GM12878 (cell line): ENCODE measurements at regions not wholly inside any gene's neighbourhood (a gene's known extent, or its start where the extent isn't known, plus 50 kb on each side); places are given as distances from the start of the nearest gene placed in this dataset.

Experiments
- ATAC-seq: fragments of 200-7000 bp; cut with Tn5 transposase; 3 replicates; pipeline ENCODE4 v1.9.1; 2020; ENCODE audit warnings: mild to moderate bottlenecking, moderate library complexity
- BruUV-seq: library from RNA; stranded (reverse); fragments of 400-500 nt; replicated peaks from 2 replicates; lab custom pipeline; 2021; lab: Mats Ljungman, UMichigan
- CTCF ChIA-PET: fragments of 300-600 bp; sonication (Branson Sonifier 250); formaldehyde crosslinking; extraction: SDS; loops from one replicate; lab custom pipeline; 2021; ENCODE audit warnings: inconsistent platforms; lab: Yijun Ruan, JAX
- POLR2A ChIA-PET: fragments of 350-600 bp; formaldehyde crosslinking; extraction: SDS; loops from one replicate; lab custom pipeline; 2021; ENCODE audit warnings: inconsistent platforms; lab: Charles Lee
- RAD21 ChIA-PET: fragments of 300-600 bp; sonication (Branson Sonifier 250); formaldehyde crosslinking; loops from one replicate; lab custom pipeline; 2023; ENCODE audit warnings: antibody characterized with exemption; ENCODE audit not compliant: unreplicated experiment; lab: Charles Lee
- SMC1A ChIA-PET: fragments of 300-600 bp; sonication (Branson Sonifier 250); formaldehyde crosslinking; loops from one replicate; lab custom pipeline; 2023; ENCODE audit not compliant: unreplicated experiment, uncharacterized antibody; lab: Charles Lee
- DNase-seq: peaks from one replicate; pipeline ENCODE4 v3.0.0-alpha.2; 2011; ENCODE audit warnings: low read depth, low spot score
- FAIRE-seq: peaks from 3 replicates; lab custom pipeline; 2011; peaks lifted over from hg19 to GRCh38; lab: Jason Lieb, UNC
- H2AFZ ChIP-seq: 2 replicates; pipeline ENCODE4 v1.6.0; 2011; ENCODE audit warnings: low read depth, low read length, control low read depth; ENCODE audit not compliant: control insufficient read depth
- H3K27ac ChIP-seq: 2 replicates; pipeline ENCODE4 v1.5.1; 2011; ENCODE audit warnings: control low read depth; ENCODE audit not compliant: control insufficient read depth, insufficient read depth
- H3K27me3 ChIP-seq, 2 experiments: replicated peaks in 1 of 2; 2 replicates each; pipeline versions ENCODE4 v1.6.0 to v1.6.1; 2011; ENCODE audit warnings: low read length in 1 of 2; ENCODE audit not compliant: control insufficient read depth in 2 of 2, insufficient read depth in 2 of 2
- H3K36me3 ChIP-seq, 2 experiments: 2 replicates each; pipeline ENCODE4 v1.5.1; 2011; ENCODE audit warnings: low read length in 1 of 2; ENCODE audit not compliant: control insufficient read depth in 2 of 2, insufficient read depth in 2 of 2
- H3K4me1 ChIP-seq: 2 replicates; pipeline ENCODE4 v1.6.1; 2011; ENCODE audit warnings: mild to moderate bottlenecking, low read length, moderate library complexity, mixed read lengths; ENCODE audit not compliant: control insufficient read depth, insufficient read depth
- H3K4me2 ChIP-seq: 2 replicates; pipeline ENCODE4 v1.6.0; 2011; ENCODE audit warnings: control low read depth; ENCODE audit not compliant: control insufficient read depth, insufficient read depth
- H3K4me3 ChIP-seq: fragments of 200-600 bp; sonication (generic); 2 replicates; pipeline ENCODE4 v1.5.1; 2016
- H3K79me2 ChIP-seq: 2 replicates; pipeline ENCODE4 v1.6.0; 2011; ENCODE audit warnings: low read length; ENCODE audit not compliant: control insufficient read depth, insufficient read depth
- H3K9ac ChIP-seq: 2 replicates; pipeline ENCODE4 v1.8.0; 2011; ENCODE audit warnings: low read length, control low read depth, mixed read lengths; ENCODE audit not compliant: control insufficient read depth, insufficient read depth
- H3K9me3 ChIP-seq: replicated peaks from 3 replicates; pipeline ENCODE4 v1.5.1; 2011; ENCODE audit warnings: mild to moderate bottlenecking, low read length; ENCODE audit not compliant: control insufficient read depth, insufficient read depth
- H4K20me1 ChIP-seq: 2 replicates; pipeline ENCODE4 v1.6.0; 2011; ENCODE audit not compliant: control insufficient read depth, insufficient read depth
- BMI1 ChIP-seq: fragments of 450-650 bp; IDR thresholded peaks from 2 replicates; pipeline ENCODE4 v1.6.1; 2016; ENCODE audit warnings: mild to moderate bottlenecking, moderate library complexity, borderline replicate concordance
- ESRRA ChIP-seq: IDR thresholded peaks from 2 replicates; pipeline ENCODE4 v1.6.1; 2012; ENCODE audit warnings: mild to moderate bottlenecking, low read length, improper control_type of control experiment
- JUND ChIP-seq: IDR thresholded peaks from 2 replicates; pipeline ENCODE4 v1.6.1; 2012; ENCODE audit warnings: low read depth, mild to moderate bottlenecking, low read length, improper control_type of control experiment, moderate library complexity
- MEF2B ChIP-seq: fragments of 450-650 bp; IDR thresholded peaks from 2 replicates; pipeline ENCODE4 v1.6.1; 2018; ENCODE audit warnings: mild to moderate bottlenecking, moderate library complexity; ENCODE audit not compliant: partially characterized antibody, poor library complexity, severe bottlenecking
- MTA2 ChIP-seq: fragments of 450-650 bp; IDR thresholded peaks from 2 replicates; pipeline ENCODE4 v1.6.1; 2016; ENCODE audit warnings: low read depth, mild to moderate bottlenecking, moderate library complexity
- RBBP5 ChIP-seq: fragments of 200-600 bp; sonication (generic); conservative IDR thresholded peaks from 2 replicates; pipeline ENCODE4 v1.6.1; 2016
- RELA ChIP-seq: fragments of 450-650 bp; IDR thresholded peaks from 2 replicates; pipeline ENCODE4 v1.8.0; 2014; ENCODE audit warnings: borderline replicate concordance; ENCODE audit not compliant: partially characterized antibody
- SMAD5 ChIP-seq: IDR thresholded peaks from 2 replicates; pipeline ENCODE4 v1.6.1; 2016; ENCODE audit warnings: antibody characterized with exemption, low read depth
- STAT1 ChIP-seq: fragments of 450-650 bp; conservative IDR thresholded peaks from 2 replicates; pipeline ENCODE4 v1.6.1; 2014; ENCODE audit warnings: antibody characterized with exemption, mild to moderate bottlenecking
- TBL1XR1 ChIP-seq: IDR thresholded peaks from 2 replicates; pipeline ENCODE4 v1.6.1; 2012; ENCODE audit warnings: low read depth, low read length, improper control_type of control experiment
- YY1 ChIP-seq: IDR thresholded peaks from 2 replicates; pipeline ENCODE4 v1.6.1; 2011; ENCODE audit warnings: low read depth, mild to moderate bottlenecking, low read length
- WGBS: methylation state at CpG from one replicate; pipeline ENCODE4 v1.1.6; 2016; ENCODE audit warnings: low lambda C conversion rate; ENCODE audit not compliant: insufficient replicate concordance, insufficient coverage; ENCODE audit errors: missing lambda C conversion rate; 5-methylcytosine and 5-hydroxymethylcytosine counted together
- in situ Hi-C: fragments of 300-500 bp; cut with MboI; formaldehyde crosslinking; loops from 9 replicates; pipeline ENCODE4 v1.14.3; 2018; ENCODE audit warnings: mixed read lengths
- intact Hi-C: fragments of 100-400 bp; cut with micrococcal nuclease; formaldehyde crosslinking; loops from one replicate; pipeline ENCODE4 v1.14.2; 2022; ENCODE audit not compliant: unreplicated experiment
- TF ChIP-seq, protein P1 (sequence below), 3 experiments: IDR thresholded peaks in 2 of 3; conservative IDR thresholded peaks in 1 of 3; 2 replicates each; pipeline ENCODE4 v1.5.1; 2011; ENCODE audit warnings: low read depth in 3 of 3, low read length in 3 of 3, mild to moderate bottlenecking in 3 of 3, control low read depth in 2 of 3, moderate library complexity in 2 of 3, inconsistent platforms in 1 of 3, mixed read lengths in 1 of 3; ENCODE audit not compliant: control insufficient read depth in 2 of 3, insufficient read depth in 1 of 3; ENCODE audit errors: extremely low read depth in 1 of 3
- TF ChIP-seq, protein P2 (sequence below): IDR thresholded peaks from 2 replicates; pipeline ENCODE4 v1.6.1; 2012; ENCODE audit warnings: low read depth, low read length, improper control_type of control experiment
- TF ChIP-seq, protein P3 (sequence below): IDR thresholded peaks from 2 replicates; pipeline ENCODE4 v1.6.1; 2011; ENCODE audit warnings: low read depth, mild to moderate bottlenecking, low read length, moderate library complexity, borderline replicate concordance; ENCODE audit errors: extremely low read depth
- TF ChIP-seq, protein P4 (sequence below): fragments of 450-650 bp; IDR thresholded peaks from 2 replicates; pipeline ENCODE4 v1.6.1; 2018; ENCODE audit warnings: mild to moderate bottlenecking, low read depth, moderate library complexity; ENCODE audit not compliant: partially characterized antibody
- TF ChIP-seq, protein P5 (sequence below): fragments of 450-650 bp; formaldehyde crosslinking; IDR thresholded peaks from 2 replicates; pipeline ENCODE4 v1.5.0; 2022; ENCODE audit warnings: mild to moderate bottlenecking, missing genetic modification characterization

DNA sequence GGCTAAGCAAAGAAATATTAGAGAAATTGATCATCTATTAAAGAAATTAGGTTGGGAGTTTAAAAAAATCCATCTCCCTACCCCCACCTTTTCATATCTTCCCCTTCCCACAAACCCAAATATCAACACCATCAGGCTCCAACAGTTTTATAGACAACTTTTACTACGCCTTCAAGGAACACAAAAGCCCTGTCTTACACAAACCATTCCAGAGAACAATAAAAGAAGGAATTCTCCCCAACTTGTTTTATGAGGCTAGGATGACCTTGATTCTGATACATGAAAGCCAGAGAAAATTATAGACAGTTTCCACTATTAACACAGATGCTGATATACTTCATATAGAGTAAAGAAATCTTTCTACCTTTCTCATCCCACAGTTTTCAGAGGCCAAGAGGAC, 211.6 kb downstream of the OSR1 start:
- in situ Hi-C loops: no loop called here
- no peak overlapping the region for H3K4me3 ChIP-seq
- FAIRE-seq: no peak
- no peaks in the 10 kb centered on the region for H3K79me2 ChIP-seq
- POLR2A ChIA-PET: no interaction called here
- H4K20me1 ChIP-seq: no peaks in the 10 kb centered on the region
- H3K9me3 ChIP-seq: no peaks in the 10 kb centered on the region; the same call in 2 of the 3 replicates
- no peak overlapping the region for H2AFZ ChIP-seq
- BruUV-seq: no TSS peak
- H3K27me3 ChIP-seq: no peaks in the 10 kb centered on the region
- CTCF ChIA-PET: no interaction called here
- H3K27ac ChIP-seq: no peak overlapping the region
- RAD21 ChIA-PET: no interaction called here
- H3K9ac ChIP-seq: no peak overlapping the region
- SMC1A ChIA-PET: no interaction called here
- H3K36me3 ChIP-seq: no peaks in the 10 kb centered on the region
- no peak overlapping the region for H3K4me2 ChIP-seq
- ATAC-seq: no peak
- no peaks in the 10 kb centered on the region for H3K4me1 ChIP-seq
- intact Hi-C loops: no loop called here
- 0% methylated on average over 1 of the region's 1 CpG for WGBS
- no peak for DNase-seq
- no peak for TF ChIP-seq ESRRA
- no peak for TF ChIP-seq BMI1
- TF ChIP-seq, protein P1, sequence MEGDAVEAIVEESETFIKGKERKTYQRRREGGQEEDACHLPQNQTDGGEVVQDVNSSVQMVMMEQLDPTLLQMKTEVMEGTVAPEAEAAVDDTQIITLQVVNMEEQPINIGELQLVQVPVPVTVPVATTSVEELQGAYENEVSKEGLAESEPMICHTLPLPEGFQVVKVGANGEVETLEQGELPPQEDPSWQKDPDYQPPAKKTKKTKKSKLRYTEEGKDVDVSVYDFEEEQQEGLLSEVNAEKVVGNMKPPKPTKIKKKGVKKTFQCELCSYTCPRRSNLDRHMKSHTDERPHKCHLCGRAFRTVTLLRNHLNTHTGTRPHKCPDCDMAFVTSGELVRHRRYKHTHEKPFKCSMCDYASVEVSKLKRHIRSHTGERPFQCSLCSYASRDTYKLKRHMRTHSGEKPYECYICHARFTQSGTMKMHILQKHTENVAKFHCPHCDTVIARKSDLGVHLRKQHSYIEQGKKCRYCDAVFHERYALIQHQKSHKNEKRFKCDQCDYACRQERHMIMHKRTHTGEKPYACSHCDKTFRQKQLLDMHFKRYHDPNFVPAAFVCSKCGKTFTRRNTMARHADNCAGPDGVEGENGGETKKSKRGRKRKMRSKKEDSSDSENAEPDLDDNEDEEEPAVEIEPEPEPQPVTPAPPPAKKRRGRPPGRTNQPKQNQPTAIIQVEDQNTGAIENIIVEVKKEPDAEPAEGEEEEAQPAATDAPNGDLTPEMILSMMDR (IDR thresholded peaks at IDR 0.05 in 2 of 3, conservative IDR thresholded peaks at IDR 0.05 in 1 of 3; ENCODE audit: control insufficient read depth in 2 of 3, extremely low read depth in 1 of 3, insufficient read depth in 1 of 3, low read depth in 3 of 3, low read length in 3 of 3): no peak
- TF ChIP-seq JUND: no peak
- no peak for TF ChIP-seq SMAD5
- TF ChIP-seq, protein P2, sequence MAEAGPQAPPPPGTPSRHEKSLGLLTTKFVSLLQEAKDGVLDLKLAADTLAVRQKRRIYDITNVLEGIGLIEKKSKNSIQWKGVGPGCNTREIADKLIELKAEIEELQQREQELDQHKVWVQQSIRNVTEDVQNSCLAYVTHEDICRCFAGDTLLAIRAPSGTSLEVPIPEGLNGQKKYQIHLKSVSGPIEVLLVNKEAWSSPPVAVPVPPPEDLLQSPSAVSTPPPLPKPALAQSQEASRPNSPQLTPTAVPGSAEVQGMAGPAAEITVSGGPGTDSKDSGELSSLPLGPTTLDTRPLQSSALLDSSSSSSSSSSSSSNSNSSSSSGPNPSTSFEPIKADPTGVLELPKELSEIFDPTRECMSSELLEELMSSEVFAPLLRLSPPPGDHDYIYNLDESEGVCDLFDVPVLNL: no peak
- no peak for TF ChIP-seq YY1
- no peak for TF ChIP-seq MEF2B
- TF ChIP-seq TBL1XR1: no peak
- no peak for TF ChIP-seq STAT1
- TF ChIP-seq, protein P3, sequence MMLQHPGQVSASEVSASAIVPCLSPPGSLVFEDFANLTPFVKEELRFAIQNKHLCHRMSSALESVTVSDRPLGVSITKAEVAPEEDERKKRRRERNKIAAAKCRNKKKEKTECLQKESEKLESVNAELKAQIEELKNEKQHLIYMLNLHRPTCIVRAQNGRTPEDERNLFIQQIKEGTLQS: no peak
- no peak for TF ChIP-seq MTA2
- no peak for TF ChIP-seq RELA
- TF ChIP-seq RBBP5: no peak
- TF ChIP-seq, protein P4, sequence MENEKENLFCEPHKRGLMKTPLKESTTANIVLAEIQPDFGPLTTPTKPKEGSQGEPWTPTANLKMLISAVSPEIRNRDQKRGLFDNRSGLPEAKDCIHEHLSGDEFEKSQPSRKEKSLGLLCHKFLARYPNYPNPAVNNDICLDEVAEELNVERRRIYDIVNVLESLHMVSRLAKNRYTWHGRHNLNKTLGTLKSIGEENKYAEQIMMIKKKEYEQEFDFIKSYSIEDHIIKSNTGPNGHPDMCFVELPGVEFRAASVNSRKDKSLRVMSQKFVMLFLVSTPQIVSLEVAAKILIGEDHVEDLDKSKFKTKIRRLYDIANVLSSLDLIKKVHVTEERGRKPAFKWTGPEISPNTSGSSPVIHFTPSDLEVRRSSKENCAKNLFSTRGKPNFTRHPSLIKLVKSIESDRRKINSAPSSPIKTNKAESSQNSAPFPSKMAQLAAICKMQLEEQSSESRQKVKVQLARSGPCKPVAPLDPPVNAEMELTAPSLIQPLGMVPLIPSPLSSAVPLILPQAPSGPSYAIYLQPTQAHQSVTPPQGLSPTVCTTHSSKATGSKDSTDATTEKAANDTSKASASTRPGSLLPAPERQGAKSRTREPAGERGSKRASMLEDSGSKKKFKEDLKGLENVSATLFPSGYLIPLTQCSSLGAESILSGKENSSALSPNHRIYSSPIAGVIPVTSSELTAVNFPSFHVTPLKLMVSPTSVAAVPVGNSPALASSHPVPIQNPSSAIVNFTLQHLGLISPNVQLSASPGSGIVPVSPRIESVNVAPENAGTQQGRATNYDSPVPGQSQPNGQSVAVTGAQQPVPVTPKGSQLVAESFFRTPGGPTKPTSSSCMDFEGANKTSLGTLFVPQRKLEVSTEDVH: no peak
- TF ChIP-seq, protein P5, sequence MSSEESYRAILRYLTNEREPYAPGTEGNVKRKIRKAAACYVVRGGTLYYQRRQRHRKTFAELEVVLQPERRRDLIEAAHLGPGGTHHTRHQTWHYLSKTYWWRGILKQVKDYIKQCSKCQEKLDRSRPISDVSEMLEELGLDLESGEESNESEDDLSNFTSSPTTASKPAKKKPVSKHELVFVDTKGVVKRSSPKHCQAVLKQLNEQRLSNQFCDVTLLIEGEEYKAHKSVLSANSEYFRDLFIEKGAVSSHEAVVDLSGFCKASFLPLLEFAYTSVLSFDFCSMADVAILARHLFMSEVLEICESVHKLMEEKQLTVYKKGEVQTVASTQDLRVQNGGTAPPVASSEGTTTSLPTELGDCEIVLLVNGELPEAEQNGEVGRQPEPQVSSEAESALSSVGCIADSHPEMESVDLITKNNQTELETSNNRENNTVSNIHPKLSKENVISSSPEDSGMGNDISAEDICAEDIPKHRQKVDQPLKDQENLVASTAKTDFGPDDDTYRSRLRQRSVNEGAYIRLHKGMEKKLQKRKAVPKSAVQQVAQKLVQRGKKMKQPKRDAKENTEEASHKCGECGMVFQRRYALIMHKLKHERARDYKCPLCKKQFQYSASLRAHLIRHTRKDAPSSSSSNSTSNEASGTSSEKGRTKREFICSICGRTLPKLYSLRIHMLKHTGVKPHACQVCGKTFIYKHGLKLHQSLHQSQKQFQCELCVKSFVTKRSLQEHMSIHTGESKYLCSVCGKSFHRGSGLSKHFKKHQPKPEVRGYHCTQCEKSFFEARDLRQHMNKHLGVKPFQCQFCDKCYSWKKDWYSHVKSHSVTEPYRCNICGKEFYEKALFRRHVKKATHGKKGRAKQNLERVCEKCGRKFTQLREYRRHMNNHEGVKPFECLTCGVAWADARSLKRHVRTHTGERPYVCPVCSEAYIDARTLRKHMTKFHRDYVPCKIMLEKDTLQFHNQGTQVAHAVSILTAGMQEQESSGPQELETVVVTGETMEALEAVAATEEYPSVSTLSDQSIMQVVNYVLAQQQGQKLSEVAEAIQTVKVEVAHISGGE (CRISPR knock-in tag): no peak
